Activated CD4-positive, alpha-beta T cell treated with anti-CD3 and anti-CD28 coated beads, Interleukin-2, Interleukin-4, amounts not matched to agents 100 ng/mL and 50 ng/mL, durations not matched to agents 16 hours and 8 hours (primary cell): ENCODE measurements at regions not wholly inside any gene's neighbourhood (a gene's known extent, or its start where the extent isn't known, plus 50 kb on each side); places are given as distances from the start of the nearest gene placed in this dataset.
"Not testable (repeated sequence)": the region's sequence is repeated elsewhere in the genome, so short reads cannot be mapped to it uniquely, and the experiment has no call there.

ENCODE experiments used
- DNase-seq: peaks from one replicate; pipeline ENCODE4 v3.0.0-alpha.2; 2020; ENCODE audit warnings: low spot score

- no peak for DNase-seq
Observed at GRCh38 chr6:77324866-77325265, 138.4 kb downstream of the HTR1B start.

GRCh38 chr6:77322604-77323003 lies 140.7 kb downstream of the HTR1B start:
- no peak for DNase-seq

DNA sequence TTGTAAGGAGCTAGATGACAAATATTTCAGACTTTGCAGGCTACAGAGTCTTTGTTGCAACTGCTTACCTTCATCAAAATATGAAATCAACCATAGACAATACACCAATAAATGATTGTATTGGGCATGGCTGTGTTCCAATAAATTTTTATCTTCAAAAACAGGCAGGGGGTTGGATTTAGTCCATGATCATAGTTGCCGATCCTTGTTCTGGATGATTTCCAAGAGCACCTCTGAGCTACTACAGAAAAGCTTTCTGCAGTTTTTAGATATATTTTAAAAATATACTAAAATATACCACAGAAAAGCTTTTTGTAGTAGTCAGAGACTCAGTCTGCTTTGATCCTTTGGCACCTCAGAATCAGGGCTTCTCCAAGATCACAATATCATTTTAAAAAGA lies 145.0 kb downstream of the HTR1B start:
- no peak for DNase-seq

DNA sequence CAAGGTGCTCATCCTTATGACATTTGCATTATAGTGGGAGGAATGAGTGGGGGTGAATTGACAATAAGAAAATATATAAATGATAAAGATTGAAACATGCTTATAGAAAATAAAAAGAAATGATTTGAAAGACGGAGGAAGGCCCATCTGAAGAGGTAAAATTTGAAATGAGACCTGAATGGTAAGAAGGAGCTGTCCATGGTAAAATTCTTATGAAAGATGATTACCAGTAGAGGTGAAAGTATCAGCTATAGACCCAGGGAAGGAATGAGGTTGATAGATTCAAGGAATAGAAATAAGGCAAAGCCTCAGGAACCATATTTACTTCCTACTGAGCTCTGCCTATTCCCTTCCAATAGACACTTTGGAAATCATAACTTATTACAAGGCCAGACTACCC lies 149.7 kb downstream of the HTR1B start:
- no peak for DNase-seq

DNA sequence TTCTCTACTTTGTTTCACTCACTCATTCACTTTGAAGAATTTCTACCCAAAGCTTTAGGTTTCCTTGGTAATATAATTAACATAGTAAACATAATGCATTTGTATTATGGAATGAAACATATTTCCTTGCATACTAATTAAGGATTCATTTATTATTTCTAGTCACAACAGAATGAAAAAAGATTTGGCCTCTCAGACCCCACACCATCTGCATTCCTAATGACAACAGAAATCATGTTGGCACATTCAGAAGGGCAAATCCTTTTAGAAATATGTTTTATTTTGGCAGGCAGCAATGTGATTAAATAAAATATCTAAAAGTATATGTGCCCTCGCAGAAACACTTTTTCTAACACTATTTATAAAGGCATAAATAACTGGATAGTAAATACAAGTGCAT lies 163.4 kb downstream of the HTR1B start:
- no peak for DNase-seq

DNA sequence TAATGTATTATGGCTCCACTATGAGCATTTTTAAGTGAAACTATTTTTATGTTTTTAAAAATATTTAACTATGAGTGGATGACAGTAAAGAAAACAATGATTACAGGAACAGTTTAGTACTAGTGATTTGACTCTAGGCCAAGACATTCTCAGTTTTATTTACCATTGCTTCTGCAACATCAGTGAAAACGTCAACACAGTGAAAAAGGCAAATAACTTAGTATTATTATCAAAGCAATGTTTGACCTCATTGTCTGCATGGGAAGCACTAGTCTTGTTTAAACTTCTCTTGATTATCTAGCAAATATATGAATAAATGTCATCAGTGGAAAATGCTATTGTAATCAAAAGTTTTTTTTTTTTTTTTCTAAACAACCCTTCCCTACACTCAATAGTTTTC lies 165.0 kb downstream of the HTR1B start:
- no peak for DNase-seq

DNA sequence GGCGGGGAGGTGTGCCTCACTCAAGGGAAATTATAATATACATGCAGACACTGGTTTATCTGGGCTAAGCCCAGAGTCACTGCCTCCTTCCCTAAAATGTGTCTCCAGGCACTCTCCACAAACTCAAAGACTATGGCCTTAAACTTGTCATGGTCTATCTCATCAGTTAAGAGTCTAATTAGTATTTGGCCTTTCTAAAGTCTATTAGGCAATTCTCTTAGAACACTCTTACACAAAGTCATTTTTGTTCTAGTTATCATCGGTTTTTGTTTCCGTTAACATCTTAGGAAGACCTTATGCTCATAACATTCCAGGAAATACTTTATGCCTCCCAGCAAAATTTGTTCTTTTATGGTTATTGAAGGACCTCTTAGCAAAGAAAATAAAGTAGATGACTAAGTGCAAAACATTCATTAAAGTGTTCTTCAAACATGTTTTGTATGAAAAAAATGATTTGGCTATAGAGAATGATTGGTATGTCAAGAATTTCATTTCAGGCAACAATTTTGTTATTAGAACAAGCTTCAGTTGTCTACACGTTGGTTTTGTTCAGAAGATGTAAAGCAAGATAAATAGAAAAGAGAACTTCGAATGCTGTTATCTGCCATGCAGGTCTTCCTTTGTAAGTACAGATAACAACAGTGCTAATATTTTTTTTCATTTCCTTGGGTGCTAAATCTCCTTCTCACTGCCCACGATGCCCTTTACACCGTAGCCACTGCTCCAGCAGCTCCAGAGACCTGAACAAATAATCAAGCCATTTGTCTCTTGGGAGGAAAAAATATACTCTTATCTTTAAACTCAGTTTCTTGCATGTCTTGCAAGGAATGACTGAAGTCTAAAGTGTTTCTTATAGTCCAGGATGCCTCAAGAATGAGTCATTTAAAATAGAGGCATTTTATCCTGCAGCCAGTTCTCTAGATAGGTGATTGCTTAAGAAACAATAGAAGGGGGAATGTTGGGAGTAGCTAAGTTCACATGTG lies 170.4 kb downstream of the HTR1B start:
- DNase-seq = no peak

- DNase-seq = no peak
Observed at GRCh38 chr6:77290798-77291197, 172.5 kb downstream of the HTR1B start.

DNA sequence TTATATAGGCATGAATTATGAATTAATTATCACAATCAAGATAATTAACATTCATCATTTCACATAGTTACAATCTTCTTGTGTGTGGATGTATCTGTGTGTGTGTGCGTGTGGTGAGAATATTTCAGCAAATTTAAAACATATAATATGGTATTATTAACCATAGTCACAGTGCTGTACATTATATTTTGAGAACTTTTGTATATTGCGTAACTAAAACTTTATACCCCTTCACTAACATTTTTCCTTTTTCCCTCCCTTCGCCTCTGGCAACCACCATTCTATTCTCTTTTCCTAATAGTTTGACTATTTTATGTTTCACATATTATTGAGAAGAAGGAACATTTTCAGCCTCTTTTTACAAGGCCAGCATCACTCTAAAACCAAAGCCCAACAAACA lies 176.8 kb downstream of the HTR1B start:
- DNase-seq = no peak

DNA sequence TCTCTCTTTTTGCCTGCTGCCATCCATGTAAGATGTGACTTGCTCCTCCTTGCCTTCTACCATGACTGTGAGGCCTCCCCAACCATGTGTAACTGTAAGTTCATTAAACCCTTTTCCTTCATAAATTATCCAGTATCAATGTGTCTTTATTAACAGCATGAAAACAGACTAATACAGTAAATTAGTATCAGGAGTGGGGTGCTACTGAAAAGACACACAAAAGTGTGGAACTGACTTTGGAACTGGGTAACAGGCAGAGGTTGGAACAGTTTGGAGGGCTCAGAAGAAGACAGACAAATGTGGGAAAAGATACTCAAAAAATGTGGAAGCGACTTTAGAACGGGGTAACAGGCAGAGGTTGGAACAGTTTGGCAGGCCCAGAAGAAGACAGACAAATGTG lies 189.4 kb downstream of the HTR1B start:
- DNase-seq = no peak

DNA sequence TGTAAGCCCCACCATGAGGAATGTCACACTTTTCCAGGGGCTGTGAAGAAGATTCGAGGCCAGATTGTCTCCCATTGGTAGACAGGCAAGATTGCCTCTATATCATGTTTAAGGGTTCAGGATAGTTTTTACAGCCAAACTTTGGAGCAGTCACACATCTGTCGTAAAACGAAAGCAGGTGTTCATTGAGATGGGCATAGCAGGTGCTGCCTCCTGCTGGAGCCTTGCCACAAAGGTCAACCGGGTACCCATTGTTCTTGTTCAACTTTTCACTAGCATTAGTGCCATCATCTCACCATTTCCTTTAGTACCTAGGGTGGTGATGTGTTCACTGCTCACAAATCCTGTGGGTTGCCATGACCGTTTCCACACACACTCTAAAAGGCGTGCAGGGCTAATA lies 198.3 kb downstream of the HTR1B start:
- DNase-seq = no peak

DNA sequence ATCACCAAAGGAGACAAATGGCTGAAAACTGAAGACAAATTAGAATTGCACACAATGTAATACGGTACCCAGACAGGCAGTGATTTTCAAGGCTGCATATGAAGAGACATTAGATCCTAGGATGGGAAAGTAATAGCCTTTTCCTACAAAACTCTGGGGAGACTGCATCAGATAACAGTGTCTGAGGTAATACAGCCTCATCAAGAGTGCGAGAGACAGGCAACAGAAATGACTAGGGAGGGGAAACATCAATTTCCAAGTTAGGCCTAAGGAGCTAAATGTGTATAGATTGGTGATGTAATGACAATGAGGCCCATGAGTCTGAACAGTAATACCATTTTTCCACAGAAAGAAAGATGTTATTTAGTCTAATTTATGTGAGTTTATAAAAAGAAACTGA lies 200.3 kb downstream of the HTR1B start:
- no peak for DNase-seq

- DNase-seq = not testable (repeated sequence)
Observed at GRCh38 chr6:77251801-77252200, 211.5 kb downstream of the HTR1B start.

GRCh38 chr6:77249560-77249959 lies 213.7 kb downstream of the HTR1B start:
- no peak for DNase-seq

GRCh38 chr6:77245026-77245425 lies 218.3 kb downstream of the HTR1B start:
- no peak for DNase-seq

GRCh38 chr6:77231438-77232305 lies 231.6 kb downstream of the HTR1B start:
- DNase-seq = no peak

DNA sequence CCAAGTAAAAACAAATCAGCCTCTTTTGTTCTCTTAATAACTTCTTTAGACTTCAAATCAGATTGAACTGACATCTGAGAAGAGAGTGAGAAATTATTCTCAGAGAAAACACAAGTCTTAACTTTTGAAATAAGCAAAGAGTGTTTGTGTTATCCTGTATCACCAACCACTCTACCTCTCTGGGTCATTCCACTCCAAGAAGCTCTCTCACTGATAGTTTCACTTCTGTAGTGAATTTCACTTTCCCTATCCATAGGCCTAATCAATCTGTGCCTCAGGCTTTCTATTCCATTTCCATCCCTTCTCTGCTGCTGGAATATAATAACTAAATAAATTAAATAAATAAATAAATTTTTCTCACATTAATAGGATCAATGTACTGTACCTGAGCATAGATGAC lies 235.0 kb downstream of the HTR1B start:
- DNase-seq = no peak

GRCh38 chr6:77217896-77218295 lies 245.4 kb downstream of the HTR1B start:
- DNase-seq = no peak

- no peak for DNase-seq
Observed at GRCh38 chr6:77205936-77206335, 257.4 kb downstream of the HTR1B start.

DNA sequence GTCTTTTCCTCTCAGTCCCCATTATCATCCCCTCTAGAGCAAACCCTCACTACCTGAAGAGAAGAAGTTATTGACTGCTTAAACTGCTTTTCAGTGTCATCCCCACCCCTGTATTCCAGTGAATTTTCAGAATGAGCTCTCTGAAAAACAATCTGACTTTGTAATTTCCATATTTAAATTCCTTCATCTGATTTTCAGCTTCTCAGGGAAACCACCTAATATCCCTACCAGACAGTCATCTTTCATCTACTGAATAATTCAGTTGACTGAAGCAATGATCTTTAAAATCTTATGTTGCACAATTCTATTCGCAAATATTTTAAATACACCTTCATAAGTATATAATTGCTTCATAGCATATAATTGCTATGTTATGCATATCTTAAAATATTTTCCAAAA lies 258.7 kb downstream of the HTR1B start:
- DNase-seq = no peak

GRCh38 chr6:77183447-77183846 lies 279.8 kb downstream of the HTR1B start:
- DNase-seq = no peak

- no peak for DNase-seq
Observed at GRCh38 chr6:77181749-77182148, 281.5 kb downstream of the HTR1B start.

GRCh38 chr6:77180326-77180725 lies 283.0 kb downstream of the HTR1B start:
- no peak for DNase-seq
